ENCODE measurements at regions not wholly inside any gene's neighbourhood (a gene's known extent, or its start where the extent isn't known, plus 50 kb on each side); places are given as distances from the start of the nearest gene placed in this dataset.

- no peak for TF ChIP-seq POLR2A (IDR thresholded peaks at IDR 0.05; ENCODE audit: low read depth)
- TF ChIP-seq, protein P1, sequence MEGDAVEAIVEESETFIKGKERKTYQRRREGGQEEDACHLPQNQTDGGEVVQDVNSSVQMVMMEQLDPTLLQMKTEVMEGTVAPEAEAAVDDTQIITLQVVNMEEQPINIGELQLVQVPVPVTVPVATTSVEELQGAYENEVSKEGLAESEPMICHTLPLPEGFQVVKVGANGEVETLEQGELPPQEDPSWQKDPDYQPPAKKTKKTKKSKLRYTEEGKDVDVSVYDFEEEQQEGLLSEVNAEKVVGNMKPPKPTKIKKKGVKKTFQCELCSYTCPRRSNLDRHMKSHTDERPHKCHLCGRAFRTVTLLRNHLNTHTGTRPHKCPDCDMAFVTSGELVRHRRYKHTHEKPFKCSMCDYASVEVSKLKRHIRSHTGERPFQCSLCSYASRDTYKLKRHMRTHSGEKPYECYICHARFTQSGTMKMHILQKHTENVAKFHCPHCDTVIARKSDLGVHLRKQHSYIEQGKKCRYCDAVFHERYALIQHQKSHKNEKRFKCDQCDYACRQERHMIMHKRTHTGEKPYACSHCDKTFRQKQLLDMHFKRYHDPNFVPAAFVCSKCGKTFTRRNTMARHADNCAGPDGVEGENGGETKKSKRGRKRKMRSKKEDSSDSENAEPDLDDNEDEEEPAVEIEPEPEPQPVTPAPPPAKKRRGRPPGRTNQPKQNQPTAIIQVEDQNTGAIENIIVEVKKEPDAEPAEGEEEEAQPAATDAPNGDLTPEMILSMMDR (IDR thresholded peaks at IDR 0.05) = no peak
- TF ChIP-seq POLR2AphosphoS5 (IDR thresholded peaks at IDR 0.05) = no peak
Observed at GRCh38 chr11:127273593-127274327, 273.2 kb upstream of the KIRREL3 start.
